Liver (tissue), 3 donors: ENCODE measurements at regions not wholly inside any gene's neighbourhood (a gene's known extent, or its start where the extent isn't known, plus 50 kb on each side); places are given as distances from the start of the nearest gene placed in this dataset.

Experiments
- EGR1 ChIP-seq, 2 donors: IDR thresholded peaks; 2 replicates each; pipeline ENCODE4 v1.6.1; 2016 to 2018; ENCODE audit warnings: antibody characterized with exemption in 2 of 2, low read depth in 2 of 2
- GABPA ChIP-seq, 2 donors: IDR thresholded peaks in 1 of 2; conservative IDR thresholded peaks in 1 of 2; 2 replicates each; pipeline ENCODE4 v1.6.1; 2016; ENCODE audit warnings: antibody characterized with exemption in 2 of 2, mild to moderate bottlenecking in 1 of 2, moderate library complexity in 1 of 2
- JUND ChIP-seq, 2 donors: IDR thresholded peaks; 2 replicates each; pipeline ENCODE4 v1.6.1; 2016; ENCODE audit warnings: antibody characterized with exemption in 2 of 2
- RXRA ChIP-seq, 2 donors: IDR thresholded peaks; 2 replicates each; pipeline ENCODE4 v1.6.1; 2017 to 2018; ENCODE audit warnings: antibody characterized with exemption in 2 of 2, mild to moderate bottlenecking in 1 of 2
- SP1 ChIP-seq: IDR thresholded peaks from 2 replicates; pipeline ENCODE4 v1.6.1; 2018; ENCODE audit warnings: antibody characterized with exemption, mild to moderate bottlenecking
- YY1 ChIP-seq: IDR thresholded peaks from 2 replicates; pipeline ENCODE4 v1.6.1; 2016; ENCODE audit warnings: antibody characterized with exemption, mild to moderate bottlenecking
- TF ChIP-seq, protein P1 (sequence below): IDR thresholded peaks from 2 replicates; pipeline ENCODE4 v1.6.1; 2016; ENCODE audit warnings: antibody characterized with exemption
- TF ChIP-seq, protein P2 (sequence below): fragments of 150-350 bp; IDR thresholded peaks from 2 replicates; pipeline ENCODE4 v1.5.1; 2017; ENCODE audit warnings: improper control_type of control experiment, low read depth, low read length; ENCODE audit not compliant: missing input control
- TF ChIP-seq, protein P3 (sequence below): IDR thresholded peaks from 2 replicates; pipeline ENCODE4 v1.6.1; 2016; ENCODE audit warnings: antibody characterized with exemption
- donor health status: healthy.
- donor health status: healthy.

DNA sequence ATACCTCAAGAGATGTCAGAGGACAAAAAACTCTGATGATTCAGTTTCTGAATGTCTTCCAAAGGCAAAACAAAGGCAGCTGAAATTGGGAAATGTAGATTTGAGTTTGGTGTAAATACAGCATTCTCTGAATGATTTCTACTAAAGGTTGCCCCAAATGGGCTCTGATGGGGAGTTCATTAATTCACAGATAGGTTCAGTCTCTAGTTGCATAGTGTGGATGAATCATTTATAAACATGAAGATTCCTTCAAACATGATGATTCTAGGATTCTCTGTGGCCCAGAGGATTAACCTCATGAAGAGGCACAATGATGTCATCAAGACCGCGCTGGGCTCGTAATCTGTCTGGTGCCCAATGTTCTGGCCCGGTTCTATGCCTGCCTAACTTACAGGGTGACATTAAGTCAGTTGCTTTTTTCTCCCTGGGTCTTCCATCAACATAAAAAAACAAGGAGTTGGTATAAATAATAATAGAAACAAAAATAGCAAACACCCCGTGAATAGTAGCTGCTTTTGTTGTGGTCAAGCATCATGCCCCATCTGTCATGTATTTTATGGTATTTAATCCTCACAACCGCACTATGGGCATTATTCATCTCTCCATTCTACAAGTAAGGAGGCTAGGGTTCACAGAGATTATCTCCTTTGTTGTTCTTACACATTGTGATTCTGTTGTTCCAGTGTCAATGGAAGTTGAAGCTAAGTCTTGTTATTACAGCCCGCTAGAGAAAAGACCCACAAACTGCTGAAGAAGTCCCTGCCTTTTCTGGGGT lies 509.6 kb upstream of the USP24 start:
- TF ChIP-seq GABPA (IDR thresholded peaks at IDR 0.05 in 1 of 2, conservative IDR thresholded peaks at IDR 0.05 in 1 of 2): no peak
- no peak for TF ChIP-seq JUND (IDR thresholded peaks at IDR 0.05)
- TF ChIP-seq, protein P1, sequence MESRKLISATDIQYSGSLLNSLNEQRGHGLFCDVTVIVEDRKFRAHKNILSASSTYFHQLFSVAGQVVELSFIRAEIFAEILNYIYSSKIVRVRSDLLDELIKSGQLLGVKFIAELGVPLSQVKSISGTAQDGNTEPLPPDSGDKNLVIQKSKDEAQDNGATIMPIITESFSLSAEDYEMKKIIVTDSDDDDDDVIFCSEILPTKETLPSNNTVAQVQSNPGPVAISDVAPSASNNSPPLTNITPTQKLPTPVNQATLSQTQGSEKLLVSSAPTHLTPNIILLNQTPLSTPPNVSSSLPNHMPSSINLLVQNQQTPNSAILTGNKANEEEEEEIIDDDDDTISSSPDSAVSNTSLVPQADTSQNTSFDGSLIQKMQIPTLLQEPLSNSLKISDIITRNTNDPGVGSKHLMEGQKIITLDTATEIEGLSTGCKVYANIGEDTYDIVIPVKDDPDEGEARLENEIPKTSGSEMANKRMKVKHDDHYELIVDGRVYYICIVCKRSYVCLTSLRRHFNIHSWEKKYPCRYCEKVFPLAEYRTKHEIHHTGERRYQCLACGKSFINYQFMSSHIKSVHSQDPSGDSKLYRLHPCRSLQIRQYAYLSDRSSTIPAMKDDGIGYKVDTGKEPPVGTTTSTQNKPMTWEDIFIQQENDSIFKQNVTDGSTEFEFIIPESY: no peak
- TF ChIP-seq, protein P2, sequence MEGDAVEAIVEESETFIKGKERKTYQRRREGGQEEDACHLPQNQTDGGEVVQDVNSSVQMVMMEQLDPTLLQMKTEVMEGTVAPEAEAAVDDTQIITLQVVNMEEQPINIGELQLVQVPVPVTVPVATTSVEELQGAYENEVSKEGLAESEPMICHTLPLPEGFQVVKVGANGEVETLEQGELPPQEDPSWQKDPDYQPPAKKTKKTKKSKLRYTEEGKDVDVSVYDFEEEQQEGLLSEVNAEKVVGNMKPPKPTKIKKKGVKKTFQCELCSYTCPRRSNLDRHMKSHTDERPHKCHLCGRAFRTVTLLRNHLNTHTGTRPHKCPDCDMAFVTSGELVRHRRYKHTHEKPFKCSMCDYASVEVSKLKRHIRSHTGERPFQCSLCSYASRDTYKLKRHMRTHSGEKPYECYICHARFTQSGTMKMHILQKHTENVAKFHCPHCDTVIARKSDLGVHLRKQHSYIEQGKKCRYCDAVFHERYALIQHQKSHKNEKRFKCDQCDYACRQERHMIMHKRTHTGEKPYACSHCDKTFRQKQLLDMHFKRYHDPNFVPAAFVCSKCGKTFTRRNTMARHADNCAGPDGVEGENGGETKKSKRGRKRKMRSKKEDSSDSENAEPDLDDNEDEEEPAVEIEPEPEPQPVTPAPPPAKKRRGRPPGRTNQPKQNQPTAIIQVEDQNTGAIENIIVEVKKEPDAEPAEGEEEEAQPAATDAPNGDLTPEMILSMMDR: no peak
- TF ChIP-seq, protein P3, sequence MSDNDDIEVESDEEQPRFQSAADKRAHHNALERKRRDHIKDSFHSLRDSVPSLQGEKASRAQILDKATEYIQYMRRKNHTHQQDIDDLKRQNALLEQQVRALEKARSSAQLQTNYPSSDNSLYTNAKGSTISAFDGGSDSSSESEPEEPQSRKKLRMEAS: no peak
- no peak for TF ChIP-seq RXRA (IDR thresholded peaks at IDR 0.05)
- TF ChIP-seq EGR1 (IDR thresholded peaks at IDR 0.05; ENCODE audit: low read depth in 2 of 2): no peak
- no peak for TF ChIP-seq YY1
- TF ChIP-seq SP1: no peak
